NCI-H146 treated with DMSO at 0.1 percent for 48 hours (cell line): ENCODE measurements at regions not wholly inside any gene's neighbourhood (a gene's known extent, or its start where the extent isn't known, plus 50 kb on each side); places are given as distances from the start of the nearest gene placed in this dataset.
"Not testable (repeated sequence)": the region's sequence is repeated elsewhere in the genome, so short reads cannot be mapped to it uniquely, and the experiment has no call there.

Source experiments
- DNase-seq: peaks from one replicate; lab custom pipeline; 2025; ENCODE audit not compliant: unreplicated experiment; lab: John Stamatoyannopoulos, UW

- DNase-seq, result not testable (repeated sequence)
These were observed 74.4 kb upstream of the RTN4 start for GRCh38 chr2:55124682-55125081.

DNA sequence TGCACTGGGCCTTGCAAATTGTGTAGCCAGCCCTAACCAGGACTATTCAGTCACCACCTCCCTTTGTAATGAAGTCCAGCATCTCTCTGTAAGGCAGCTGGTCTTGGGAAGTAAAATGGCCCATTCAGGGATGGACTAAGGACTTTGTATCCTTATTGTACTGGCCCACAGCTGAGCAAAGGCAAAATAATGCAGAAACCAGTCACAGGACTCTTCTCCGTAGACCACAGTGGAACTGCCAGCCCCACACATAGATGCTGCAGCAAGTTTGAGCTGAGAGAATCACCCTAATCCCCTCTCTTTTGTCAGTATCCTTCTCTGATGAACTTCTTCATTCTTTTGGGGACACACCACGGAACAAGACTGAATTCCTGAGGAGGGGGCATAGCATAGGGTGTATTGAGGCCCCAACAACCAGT lies 73.6 kb upstream of the RTN4 start:
- no peak for DNase-seq

- no peak for DNase-seq
These were observed 70.5 kb upstream of the RTN4 start for GRCh38 chr2:55120634-55121359.

DNA sequence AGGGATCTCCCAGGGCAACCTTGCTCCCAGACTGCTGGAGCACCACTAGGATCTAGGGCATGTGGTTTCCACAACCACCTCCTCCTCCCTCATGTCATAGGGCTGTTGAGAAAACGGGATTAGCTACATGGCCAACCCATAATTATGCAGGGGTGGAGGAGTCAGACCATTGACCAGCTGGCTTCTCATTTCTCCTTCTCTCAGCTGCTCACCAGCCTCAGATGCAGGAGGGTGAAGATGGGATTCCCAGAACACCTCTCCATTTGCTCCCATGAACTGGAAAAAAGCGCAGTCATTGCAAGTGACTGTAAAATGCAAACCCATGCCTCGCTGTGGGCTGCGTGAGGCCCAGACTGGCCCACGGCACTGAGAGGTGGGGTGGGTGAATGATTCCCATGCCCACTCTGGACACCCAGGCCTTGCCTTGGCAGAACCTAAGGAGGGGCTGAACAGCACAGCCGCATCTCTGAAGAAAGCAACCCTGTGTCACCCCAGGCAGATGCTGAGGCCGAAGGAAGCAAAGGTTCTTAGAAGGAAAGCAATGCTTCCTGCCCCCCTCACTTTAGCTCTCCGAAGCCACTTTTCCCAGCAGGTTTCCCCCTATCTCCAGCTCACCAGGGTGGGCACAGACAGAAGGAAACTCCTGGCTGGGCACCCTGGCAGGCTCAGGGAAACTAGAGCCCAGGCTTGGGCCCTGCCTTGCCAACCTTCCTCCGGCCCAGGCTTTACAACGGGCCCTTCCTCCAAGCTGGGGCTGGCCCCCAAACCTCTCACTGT lies 69.6 kb upstream of the RTN4 start:
- peak; percentile 14 for DNase-seq

- no peak for DNase-seq
These were observed 68.4 kb upstream of the RTN4 start for GRCh38 chr2:55118643-55119083.

- DNase-seq, result no peak
These were observed 66.7 kb upstream of the RTN4 start for GRCh38 chr2:55116966-55117365.

DNA sequence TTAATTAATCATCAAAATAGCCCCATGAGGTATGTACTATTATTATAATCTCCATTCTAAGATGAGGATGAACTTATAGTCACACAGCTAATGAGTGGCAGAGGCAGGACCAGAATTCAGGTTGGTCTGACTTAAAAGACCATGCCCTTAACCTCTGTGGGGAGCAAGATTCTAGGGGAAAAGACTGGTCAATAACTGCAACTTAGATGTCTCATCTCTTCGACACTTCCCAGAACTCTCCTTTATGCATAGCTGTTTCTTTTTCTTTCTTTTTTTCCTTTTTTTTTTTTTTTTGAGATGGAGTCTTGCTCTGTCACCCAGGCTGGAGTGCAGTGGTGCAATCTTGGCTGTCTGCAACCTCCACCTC lies 66.3 kb upstream of the RTN4 start:
- no peak for DNase-seq

DNA sequence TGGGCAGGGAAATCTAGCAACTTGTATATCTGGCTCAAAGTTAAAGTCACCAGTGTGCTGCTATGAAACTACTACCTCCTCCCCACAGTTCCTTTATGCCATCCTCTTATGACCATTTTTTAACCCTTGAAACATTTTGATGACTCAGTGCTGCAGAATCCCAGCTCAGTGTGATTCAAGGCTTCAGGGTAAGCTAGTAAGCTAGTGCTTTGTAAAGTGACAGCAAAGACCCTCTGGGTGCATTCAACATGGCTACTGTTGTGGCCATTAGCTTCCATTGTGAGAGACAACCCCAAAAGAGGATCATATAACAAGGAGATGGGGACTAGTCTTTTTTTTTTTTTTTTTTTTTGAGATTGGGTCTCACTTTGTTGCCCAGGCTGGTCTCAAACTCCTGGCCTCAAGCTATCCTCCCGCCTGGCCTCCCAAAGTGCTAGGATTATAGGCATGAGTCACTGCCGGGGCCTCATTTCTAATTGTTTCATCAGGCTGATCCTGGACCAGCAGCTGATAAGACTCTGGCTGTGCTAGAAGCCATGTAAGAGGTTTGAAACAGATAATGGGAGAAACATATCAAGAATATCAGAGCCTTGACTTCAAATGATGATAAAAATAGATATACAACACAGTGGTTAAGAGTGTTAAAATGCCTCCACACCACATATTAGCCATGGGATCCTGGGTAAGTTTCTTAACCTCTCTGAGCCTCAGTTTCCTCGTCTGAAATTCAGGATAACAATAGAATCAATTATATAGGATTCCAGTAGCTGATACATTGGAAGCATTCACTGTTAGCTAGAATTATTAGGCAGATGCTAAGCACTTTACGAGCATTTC lies 65.7 kb upstream of the RTN4 start:
- DNase-seq, result no peak

GRCh38 chr2:55114597-55114996 lies 64.3 kb upstream of the RTN4 start:
- no peak for DNase-seq

GRCh38 chr2:55114082-55114481 lies 63.8 kb upstream of the RTN4 start:
- DNase-seq, result no peak

- no peak for DNase-seq
These were observed 62.2 kb upstream of the RTN4 start for GRCh38 chr2:55112229-55113031.

GRCh38 chr2:55111570-55112228 lies 61.4 kb upstream of the RTN4 start:
- DNase-seq, result no peak

GRCh38 chr2:55111230-55111569 lies 60.9 kb upstream of the RTN4 start:
- DNase-seq, result no peak

DNA sequence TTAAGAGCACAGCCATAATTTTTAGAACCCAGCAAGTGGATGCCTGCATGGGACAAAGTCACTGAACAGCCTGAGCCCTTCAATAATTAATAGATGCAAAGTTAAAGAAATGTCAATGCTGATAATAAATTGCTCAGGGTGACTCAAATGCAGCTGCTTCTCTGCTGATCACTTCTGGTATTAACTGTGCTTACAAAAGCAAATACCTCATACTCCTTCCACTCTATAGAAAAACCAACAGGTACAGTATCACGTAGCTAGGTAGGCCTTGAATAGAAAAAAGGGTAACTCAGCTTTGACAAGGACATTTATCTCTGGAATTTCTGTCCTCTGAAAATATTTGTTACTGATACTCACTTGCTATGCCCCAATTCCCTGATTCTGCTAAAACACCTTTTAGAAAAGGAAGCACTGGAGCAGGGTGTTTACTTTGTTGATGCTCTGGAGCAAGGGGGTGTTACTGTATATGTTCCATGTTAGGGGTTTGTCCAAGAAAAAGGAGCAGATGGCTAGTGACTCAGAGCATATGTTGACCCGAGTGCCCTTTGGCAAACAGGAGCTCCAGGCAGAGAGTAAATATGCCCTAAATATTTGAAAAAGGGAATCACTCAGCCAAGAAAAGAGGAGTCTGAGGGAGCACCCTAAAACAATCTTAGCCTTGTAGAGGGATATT lies 59.1 kb upstream of the RTN4 start:
- DNase-seq, result peak; percentile 94

GRCh38 chr2:55108456-55109160 lies 58.4 kb upstream of the RTN4 start:
- no peak for DNase-seq

DNA sequence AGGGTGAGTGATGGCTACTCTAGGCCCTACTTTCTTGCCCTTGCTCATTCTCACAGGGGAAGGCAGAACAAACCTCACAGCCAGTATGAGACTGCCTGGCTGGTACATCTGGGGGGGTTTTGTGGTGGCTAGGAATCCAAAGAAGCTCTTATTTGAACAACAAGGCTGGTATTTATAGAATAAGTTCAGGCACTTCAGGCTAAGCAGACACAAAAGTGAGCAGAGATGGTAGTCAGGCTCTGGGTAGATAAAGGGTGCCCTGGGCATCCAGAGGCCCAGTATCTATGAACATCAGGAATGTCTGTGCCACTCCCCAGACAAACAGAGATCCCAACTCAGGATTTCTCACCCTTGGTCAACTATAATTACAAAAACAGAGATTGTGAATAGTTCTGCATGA lies 57.2 kb upstream of the RTN4 start:
- no peak for DNase-seq

GRCh38 chr2:55106148-55106547 lies 55.9 kb upstream of the RTN4 start:
- DNase-seq, result no peak

DNA sequence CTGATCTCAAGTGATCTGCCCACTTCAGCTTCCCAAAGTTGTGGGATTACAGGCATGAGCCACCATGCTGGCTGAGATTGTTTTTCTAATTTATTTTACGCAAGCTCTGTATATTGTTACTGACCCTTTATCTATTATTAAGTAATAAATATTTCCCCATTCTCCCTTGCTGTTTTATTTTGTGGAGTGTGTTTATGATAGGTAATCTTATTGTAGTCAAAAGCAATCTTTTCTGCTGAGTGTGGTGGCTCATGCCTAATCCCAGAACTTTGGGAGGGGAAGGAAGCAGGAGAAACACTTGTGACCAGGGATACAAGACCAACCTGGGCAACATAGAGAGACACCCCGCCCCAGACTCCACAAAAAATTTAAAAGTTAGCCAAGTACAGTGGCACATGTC lies 55.2 kb upstream of the RTN4 start:
- DNase-seq, result no peak

- DNase-seq, result no peak
These were observed 52.8 kb upstream of the RTN4 start for GRCh38 chr2:55103046-55103445.
